K562 (cell line): ENCODE measurements at regions not wholly inside any gene's neighbourhood (a gene's known extent, or its start where the extent isn't known, plus 50 kb on each side); places are given as distances from the start of the nearest gene placed in this dataset.

ENCODE experiments used
- ATAC-seq: fragments of 200-7000 bp; cut with Tn5 transposase; 3 replicates; pipeline ENCODE4 v1.9.1; 2020; ENCODE audit warnings: moderate library complexity
- BruUV-seq: library from RNA; stranded (reverse); fragments of 400-500 nt; replicated peaks from 2 replicates; lab custom pipeline; 2021; lab: Mats Ljungman, UMichigan
- CTCF ChIA-PET: fragments of 300-600 bp; formaldehyde crosslinking; extraction: SDS; loops from one replicate; lab custom pipeline; 2021; ENCODE audit warnings: low intra/inter-chr PET ratio; lab: Yijun Ruan, JAX
- POLR2A ChIA-PET: fragments of 300-600, 350-650 bp; sonication (Branson Sonifier 250); formaldehyde crosslinking; extraction: SDS; loops from one replicate; lab custom pipeline; 2021; ENCODE audit warnings: antibody characterized with exemption, inconsistent platforms; lab: Yijun Ruan, JAX
- DNase-seq, 4 experiments: peaks; one replicate each; pipeline versions ENCODE4 v3.0.0 to v3.0.0-alpha.2; 2011 to 2018; ENCODE audit warnings: low spot score in 3 of 4, mixed read lengths in 3 of 4; ENCODE audit errors: extremely low read depth in 1 of 4
- FAIRE-seq: peaks from 2 replicates; lab custom pipeline; 2011; peaks lifted over from hg19 to GRCh38; lab: Jason Lieb, UNC
- H2AFZ ChIP-seq: 2 replicates; pipeline ENCODE4 v1.6.0; 2011; ENCODE audit warnings: low read depth, low read length, control low read depth, inconsistent platforms
- H3K27ac ChIP-seq: fragments of 200-600 bp; 3 replicates; pipeline ENCODE4 v1.8.0; 2011; ENCODE audit warnings: low read depth, mild to moderate bottlenecking, control low read depth, inconsistent platforms, low read length, moderate library complexity, mixed read lengths; ENCODE audit errors: extremely low read depth
- H3K27me3 ChIP-seq, 2 experiments: fragments of 300-600 bp in 1 of 2; 2 replicates in 1 of 2; 3 replicates in 1 of 2; pipeline versions ENCODE4 v1.6.0 to v1.8.0; 2011; ENCODE audit warnings: inconsistent platforms in 2 of 2, low read length in 2 of 2, mild to moderate bottlenecking in 1 of 2, mixed read lengths in 1 of 2, moderate library complexity in 1 of 2; ENCODE audit not compliant: control insufficient read depth in 2 of 2, insufficient read depth in 2 of 2
- H3K36me3 ChIP-seq: fragments of 300-600 bp; 3 replicates; pipeline ENCODE4 v1.8.0; 2011; ENCODE audit warnings: mild to moderate bottlenecking, low read length, inconsistent platforms; ENCODE audit not compliant: control insufficient read depth, insufficient read depth
- H3K4me1 ChIP-seq, 2 experiments: fragments of 200-600 bp in 1 of 2; replicated peaks in 1 of 2; 2 replicates in 1 of 2; 3 replicates in 1 of 2; pipeline versions ENCODE4 v1.5.1 to v1.8.0; 2011; ENCODE audit warnings: inconsistent platforms in 2 of 2, low read length in 2 of 2, mild to moderate bottlenecking in 1 of 2, mixed read lengths in 1 of 2, moderate library complexity in 1 of 2; ENCODE audit not compliant: control insufficient read depth in 2 of 2, insufficient read depth in 2 of 2
- H3K4me2 ChIP-seq: 2 replicates; pipeline ENCODE4 v1.6.1; 2011; ENCODE audit warnings: low read length, control low read depth, inconsistent platforms, mixed read lengths; ENCODE audit not compliant: insufficient read depth
- H3K4me3 ChIP-seq: fragments of 200-600 bp; sonication (generic), shearing (Covaris generic); 2 replicates; pipeline ENCODE4 v1.5.1; 2016; ENCODE audit warnings: control low read depth, inconsistent platforms
- H3K79me2 ChIP-seq: fragments of 200-600 bp; 3 replicates; pipeline ENCODE4 v1.8.0; 2011; ENCODE audit warnings: low read length, inconsistent platforms; ENCODE audit not compliant: control insufficient read depth, insufficient read depth
- H3K9ac ChIP-seq, 2 experiments: 2 replicates each; pipeline versions ENCODE4 v1.6.0 to v1.6.1; 2011; ENCODE audit warnings: low read depth in 2 of 2, low read length in 2 of 2, control low read depth in 1 of 2, inconsistent platforms in 1 of 2, mild to moderate bottlenecking in 1 of 2, mixed read lengths in 1 of 2; ENCODE audit not compliant: insufficient read depth in 1 of 2
- H3K9me1 ChIP-seq: one replicate; pipeline ENCODE4 v1.6.0; 2011; ENCODE audit warnings: inconsistent platforms, mild to moderate bottlenecking, low read length, moderate library complexity; ENCODE audit not compliant: control insufficient read depth, insufficient read depth
- H3K9me3 ChIP-seq: replicated peaks from 2 replicates; pipeline ENCODE4 v1.5.1; 2011; ENCODE audit warnings: low read depth, low read length, inconsistent platforms; ENCODE audit not compliant: control insufficient read depth, insufficient read depth
- H4K20me1 ChIP-seq: replicated peaks from 2 replicates; pipeline ENCODE4 v1.6.1; 2011; ENCODE audit warnings: low read length, inconsistent platforms, mixed read lengths; ENCODE audit not compliant: control insufficient read depth, insufficient read depth
- BRCA1 ChIP-seq, 2 experiments: fragments of 450-650 bp in 1 of 2; sonication (generic) in 1 of 2; formaldehyde crosslinking in 1 of 2; IDR thresholded peaks; 2 replicates each; pipeline versions ENCODE4 v1.5.0 to v1.6.1; 2017 to 2020; ENCODE audit warnings: mild to moderate bottlenecking in 1 of 2, missing genetic modification reagents in 1 of 2
- CBFA2T2 ChIP-seq: fragments of 450-650 bp; conservative IDR thresholded peaks from 2 replicates; pipeline ENCODE4 v1.6.1; 2017; ENCODE audit warnings: mild to moderate bottlenecking
- FOXA1 ChIP-seq: fragments of 450-650 bp; IDR thresholded peaks from 2 replicates; pipeline ENCODE4 v1.6.1; 2016; ENCODE audit warnings: mild to moderate bottlenecking, borderline replicate concordance
- HES1 ChIP-seq: fragments of 450-650 bp; IDR thresholded peaks from 2 replicates; pipeline ENCODE4 v1.6.1; 2016; ENCODE audit warnings: low read depth, mild to moderate bottlenecking, moderate library complexity
- NUFIP1 ChIP-seq: fragments of 450-650 bp; IDR thresholded peaks from 2 replicates; pipeline ENCODE4 v1.6.1; 2018; ENCODE audit not compliant: partially characterized antibody
- SREBF1 ChIP-seq: fragments of 150-350 bp; IDR thresholded peaks from 2 replicates; pipeline ENCODE4 v1.6.1; 2014; ENCODE audit warnings: antibody characterized with exemption, low read depth, low read length, borderline replicate concordance
- ZFPM2 ChIP-seq: fragments of 250-450 bp; sonication (Bioruptor Pico); IDR thresholded peaks from 2 replicates; pipeline ENCODE4 v1.5.1; 2022; ENCODE audit warnings: mild to moderate bottlenecking
- WGBS: fragments of 100-300 bp; shearing (Covaris generic); methylation state at CpG from one replicate; pipeline ENCODE4 v1.1.6; 2016; ENCODE audit warnings: low coverage, mixed read lengths; ENCODE audit not compliant: insufficient coverage; ENCODE audit errors: missing lambda C conversion rate; 5-methylcytosine and 5-hydroxymethylcytosine counted together
- in situ Hi-C: fragments of 300-500 bp; cut with MboI; formaldehyde crosslinking; loops from 4 replicates; pipeline ENCODE4 v1.15.0; 2018; ENCODE audit warnings: inconsistent platforms, mixed read lengths
- intact Hi-C: fragments of 100-400 bp; cut with micrococcal nuclease; formaldehyde crosslinking; loops from 2 replicates; pipeline ENCODE4 v1.14.2; 2022

GRCh38 chr17:72407336-72407909 lies 286.6 kb downstream of the SOX9 start:
- Histone ChIP-seq H3K4me3 (no peak overlapping the region), H3K27me3 (no peaks in the 10 kb centered on the region; a peak in 1 of 5 replicates), H3K36me3 (no peaks in the 10 kb centered on the region), H4K20me1 (no peaks in the 10 kb centered on the region), H3K4me1 (no peaks in the 10 kb centered on the region), H2AFZ (no peak overlapping the region), H3K9me3 (no peaks in the 10 kb centered on the region), H3K9me1 (no peaks in the 10 kb centered on the region), H3K4me2 (no peak overlapping the region), H3K79me2 (no peaks in the 10 kb centered on the region), H3K27ac (no peak overlapping the region), H3K9ac (no peak overlapping the region)
- no peak for DNase-seq
- TF ChIP-seq SREBF1 (no peak), FOXA1 (no peak), ZFPM2 (CRISPR knock-in tag) (no peak), CBFA2T2 (no peak), BRCA1 (IDR thresholded peaks at IDR 0.05) (no peak), BRCA1 (CRISPR knock-in tag; IDR thresholded peaks at IDR 0.05) (no peak), NUFIP1 (no peak), HES1 (no peak)
- WGBS, result 0% methylated on average over 5 of the region's 5 CpGs
- ChIA-PET CTCF (no interaction called here), POLR2A (interaction anchor here (1.4 kb wide), 1 partner anchor 12 kb away, joined by 4 read pairs; no protein-coding TSS in a partner anchor)
- intact Hi-C loops (no loop called here), in situ Hi-C loops (no loop called here)
- no peak for ATAC-seq
- no peak for FAIRE-seq
- no TSS peak for BruUV-seq
